ENCODE measurements at regions not wholly inside any gene's neighbourhood (a gene's known extent, or its start where the extent isn't known, plus 50 kb on each side); places are given as distances from the start of the nearest gene placed in this dataset.

- TF ChIP-seq ZBTB33 (IDR thresholded peaks at IDR 0.05; ENCODE audit: extremely low read depth, insufficient replicate concordance, low read length) (no peak), ZFX (IDR thresholded peaks at IDR 0.05) (no peak)
Measured at GRCh38 chr14:48401321-48401720, 725.9 kb upstream of the MDGA2 start (continued).

GRCh38 chr14:48398675-48399282 lies 723.4 kb upstream of the MDGA2 start:
- H3K9me3 ChIP-seq (ENCODE audit: control insufficient read depth in 1 of 2, insufficient read depth in 1 of 2, low read depth in 1 of 2, low read length in 2 of 2): no peaks in the 10 kb centered on the region
- ChIA-PET POLR2A (no interaction called here), CTCF (no interaction called here), RAD21 (ENCODE audit: low non-redundant PET in 1 of 2, low total read pairs in 2 of 2, uncharacterized antibody in 2 of 2, unreplicated experiment in 2 of 2) (no interaction called here)
- DNase-seq (ENCODE audit: low read depth, low spot score): peak; percentile 33
- ATAC-seq: peak; percentile 60
- H3K9ac ChIP-seq (ENCODE audit: low read length): no peak overlapping the region
- no peaks in the 10 kb centered on the region for H3K4me1 ChIP-seq (ENCODE audit: control insufficient read depth in 1 of 2, insufficient read depth in 2 of 2, low read length in 2 of 2)
- H3K4me3 ChIP-seq (replicated peaks in 1 of 2; ENCODE audit: low read depth in 1 of 2, low read length in 2 of 2): no peak overlapping the region
- H3K27ac ChIP-seq (ENCODE audit: low read depth, low read length): no peak overlapping the region
- H4K20me1 ChIP-seq (ENCODE audit: insufficient read depth): no peaks in the 10 kb centered on the region
- no TSS peak for BruUV-seq (replicated peaks)
- H3K4me2 ChIP-seq (ENCODE audit: low read length): no peak overlapping the region
- no peak overlapping the region for H2AFZ ChIP-seq (ENCODE audit: low read depth, low read length, poor library complexity, severe bottlenecking)
- H3K79me2 ChIP-seq (ENCODE audit: insufficient read depth, low read length): no peaks in the 10 kb centered on the region
- no peaks in the 10 kb centered on the region for H3K27me3 ChIP-seq (ENCODE audit: insufficient read depth, low read length)
- intact Hi-C loops (cut with micrococcal nuclease): loop anchor here (1.0 kb wide), 1 partner anchor 481 kb away; no protein-coding TSS in a partner anchor
- H3K9me2 ChIP-seq (ENCODE audit: insufficient read depth): no peaks in the 10 kb centered on the region
- H3K36me3 ChIP-seq (ENCODE audit: control insufficient read depth in 1 of 2, insufficient read depth in 2 of 2, low read length in 2 of 2): no peaks in the 10 kb centered on the region
- 0 out of 2 replicates have a peak, but pooled peaks have one; percentile 18 for TF ChIP-seq CBX3 (IDR thresholded peaks at IDR 0.05; ENCODE audit: low read depth)
- no peak for TF ChIP-seq REST (IDR thresholded peaks at IDR 0.05; ENCODE audit: low read depth)
- no peak for TF ChIP-seq SP1 (IDR thresholded peaks at IDR 0.05; ENCODE audit: low read depth)
- no peak for TF ChIP-seq ZBTB33 (IDR thresholded peaks at IDR 0.05; ENCODE audit: extremely low read depth, insufficient replicate concordance, low read length)
- no peak for TF ChIP-seq ELF1 (IDR thresholded peaks at IDR 0.05; ENCODE audit: borderline replicate concordance, low read depth)
- no peak for TF ChIP-seq EZH2 (IDR thresholded peaks at IDR 0.05)
- TF ChIP-seq EZH2phosphoT487 (IDR thresholded peaks at IDR 0.05; ENCODE audit: borderline replicate concordance): no peak
- TF ChIP-seq YY1 (IDR thresholded peaks at IDR 0.05; ENCODE audit: extremely low read depth, insufficient replicate concordance, low read depth, low read length): no peak
- no peak for TF ChIP-seq ATF3 (IDR thresholded peaks at IDR 0.05)
- TF ChIP-seq POLR2AphosphoS5 (IDR thresholded peaks at IDR 0.05; ENCODE audit: low read depth, low read length): no peak
- TF ChIP-seq FOSL1 (IDR thresholded peaks at IDR 0.05; ENCODE audit: low read depth): no peak
- TF ChIP-seq RAD21 (IDR thresholded peaks at IDR 0.05; ENCODE audit: low read depth): peak; percentile 51
- TF ChIP-seq JUND (IDR thresholded peaks at IDR 0.05): no peak
